Calu3 (cell line): ENCODE measurements at regions not wholly inside any gene's neighbourhood (a gene's known extent, or its start where the extent isn't known, plus 50 kb on each side); places are given as distances from the start of the nearest gene placed in this dataset.

Experiments used
- BruUV-seq: library from RNA; stranded (reverse); fragments of 400-500 nt; replicated peaks from 2 replicates; lab custom pipeline; 2021; lab: Mats Ljungman, UMichigan
- CTCF ChIA-PET: fragments of 300-600 bp; sonication (Branson Sonifier 250); formaldehyde crosslinking; loops from one replicate; lab custom pipeline; 2022; ENCODE audit warnings: antibody characterized with exemption; lab: Charles Lee
- DNase-seq: peaks from one replicate; pipeline ENCODE4 v3.0.0; 2022
- H3K27ac Mint-ChIP-seq: one replicate; pipeline ENCODE4 v1.8.0; 2022; ENCODE audit warnings: mixed read lengths; ENCODE audit not compliant: unreplicated experiment
- H3K27me3 Mint-ChIP-seq: one replicate; pipeline ENCODE4 v1.8.0; 2022; ENCODE audit warnings: mixed read lengths; ENCODE audit not compliant: unreplicated experiment
- H3K36me3 Mint-ChIP-seq: one replicate; pipeline ENCODE4 v1.8.0; 2022; ENCODE audit warnings: mild to moderate bottlenecking, moderate library complexity, mixed read lengths; ENCODE audit not compliant: insufficient read depth, unreplicated experiment
- H3K4me1 Mint-ChIP-seq: one replicate; pipeline ENCODE4 v1.8.0; 2022; ENCODE audit warnings: mild to moderate bottlenecking, low read depth, mixed read lengths; ENCODE audit not compliant: unreplicated experiment
- H3K4me3 Mint-ChIP-seq: one replicate; pipeline ENCODE4 v1.8.0; 2022; ENCODE audit warnings: mild to moderate bottlenecking, low read depth, moderate library complexity, mixed read lengths; ENCODE audit not compliant: unreplicated experiment
- H3K9me3 Mint-ChIP-seq: one replicate; pipeline ENCODE4 v1.8.0; 2022; ENCODE audit warnings: low read depth, mixed read lengths; ENCODE audit not compliant: unreplicated experiment
- intact Hi-C: fragments of 100-400 bp; cut with micrococcal nuclease; formaldehyde crosslinking; loops from one replicate; pipeline ENCODE4 v1.10.0; 2022; ENCODE audit not compliant: unreplicated experiment
- TF ChIP-seq, protein P1 (sequence below): fragments of 200-600 bp; IDR thresholded peaks from one replicate; pipeline ENCODE4 v1.8.0; 2022; ENCODE audit warnings: antibody characterized with exemption; ENCODE audit not compliant: unreplicated experiment

DNA sequence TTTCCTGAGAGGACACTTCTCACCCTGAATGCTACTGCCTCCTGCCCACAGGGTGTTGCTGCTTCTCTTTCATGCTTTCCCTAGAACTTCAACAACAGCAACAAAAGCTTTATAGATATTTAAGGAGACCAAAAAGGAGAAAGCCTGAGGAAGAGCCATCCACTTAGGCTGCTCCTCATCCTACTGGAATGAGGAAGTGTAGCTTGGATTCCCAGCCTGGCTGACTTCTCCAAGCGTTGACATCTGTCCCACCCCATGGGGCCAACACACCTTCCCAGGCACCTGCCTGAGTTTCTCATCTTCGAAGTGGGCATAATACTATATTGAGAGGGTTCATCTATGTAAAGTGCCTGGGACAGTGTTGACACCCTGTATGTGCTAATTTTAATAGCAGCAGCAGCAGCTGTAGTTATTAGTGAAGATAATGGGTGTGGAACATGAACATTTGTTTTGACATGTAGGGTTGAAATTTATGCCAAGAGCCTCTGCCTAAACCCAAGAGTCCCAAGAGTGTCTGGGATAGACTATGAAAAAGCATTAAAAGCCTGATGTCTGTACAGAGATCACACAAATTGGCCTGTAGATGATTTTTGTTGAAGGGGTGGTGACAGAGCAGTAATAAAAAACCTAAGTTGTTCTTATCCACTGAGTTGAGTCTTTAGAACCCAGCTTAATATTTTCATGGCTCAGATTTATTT is 96.5 kb upstream of the PIAS1 start:
- intact Hi-C loops: no loop called here

DNA sequence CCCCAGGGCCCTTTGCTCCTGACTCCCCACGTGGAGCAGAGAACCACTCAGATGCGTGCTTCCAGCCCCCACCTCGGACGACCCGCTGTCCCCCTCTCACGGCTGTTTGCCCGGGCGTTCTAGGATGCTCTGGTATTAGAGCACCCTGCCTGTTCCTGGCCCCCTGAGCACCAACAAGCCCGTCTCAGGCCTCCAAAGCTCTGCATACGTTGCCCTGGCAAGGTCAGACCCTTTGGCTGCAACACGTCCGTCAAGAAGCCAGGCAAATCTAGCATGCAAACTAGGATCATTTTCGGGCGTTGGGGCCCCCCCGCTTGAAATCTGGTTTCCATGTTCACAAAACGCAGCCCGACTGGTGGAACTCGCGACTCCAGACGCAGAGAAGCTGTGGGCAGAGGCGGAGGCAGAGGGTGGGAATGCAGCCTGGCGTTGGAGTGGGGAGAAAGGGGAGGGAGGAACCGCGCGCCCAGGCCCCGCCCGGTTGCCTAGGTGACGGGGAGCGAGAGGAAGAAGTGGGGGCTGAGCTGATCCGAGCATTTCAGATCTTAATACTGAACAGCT is 86.2 kb upstream of the PIAS1 start:
- H3K27me3 Mint-ChIP-seq: no peaks in the 10 kb centered on the region
- TF ChIP-seq, protein P1, sequence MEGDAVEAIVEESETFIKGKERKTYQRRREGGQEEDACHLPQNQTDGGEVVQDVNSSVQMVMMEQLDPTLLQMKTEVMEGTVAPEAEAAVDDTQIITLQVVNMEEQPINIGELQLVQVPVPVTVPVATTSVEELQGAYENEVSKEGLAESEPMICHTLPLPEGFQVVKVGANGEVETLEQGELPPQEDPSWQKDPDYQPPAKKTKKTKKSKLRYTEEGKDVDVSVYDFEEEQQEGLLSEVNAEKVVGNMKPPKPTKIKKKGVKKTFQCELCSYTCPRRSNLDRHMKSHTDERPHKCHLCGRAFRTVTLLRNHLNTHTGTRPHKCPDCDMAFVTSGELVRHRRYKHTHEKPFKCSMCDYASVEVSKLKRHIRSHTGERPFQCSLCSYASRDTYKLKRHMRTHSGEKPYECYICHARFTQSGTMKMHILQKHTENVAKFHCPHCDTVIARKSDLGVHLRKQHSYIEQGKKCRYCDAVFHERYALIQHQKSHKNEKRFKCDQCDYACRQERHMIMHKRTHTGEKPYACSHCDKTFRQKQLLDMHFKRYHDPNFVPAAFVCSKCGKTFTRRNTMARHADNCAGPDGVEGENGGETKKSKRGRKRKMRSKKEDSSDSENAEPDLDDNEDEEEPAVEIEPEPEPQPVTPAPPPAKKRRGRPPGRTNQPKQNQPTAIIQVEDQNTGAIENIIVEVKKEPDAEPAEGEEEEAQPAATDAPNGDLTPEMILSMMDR: no peak
- no peaks in the 10 kb centered on the region for H3K9me3 Mint-ChIP-seq
- no TSS peak for BruUV-seq
- H3K4me3 Mint-ChIP-seq: peak overlapping the region; percentile 51
- H3K27ac Mint-ChIP-seq: no peak overlapping the region
- intact Hi-C loops: loop anchor here (10.0 kb wide), 1 partner anchor 103 kb away; no protein-coding TSS in a partner anchor
- H3K4me1 Mint-ChIP-seq: peaks cover 21% of the 10 kb centered on the region
- DNase-seq: peak; percentile 71
- no peaks in the 10 kb centered on the region for H3K36me3 Mint-ChIP-seq
- CTCF ChIA-PET: interaction anchor here (1.0 kb wide), 1 partner anchor 105 kb away, joined by 3 read pairs; no protein-coding TSS in a partner anchor

More for the DNA sequence above, 96.5 kb upstream of the PIAS1 start:
- Mint-ChIP-seq H3K9me3 (peaks cover 2% of the 10 kb centered on the region), H3K36me3 (peaks cover 5% of the 10 kb centered on the region), H3K27ac (no peak overlapping the region), H3K4me1 (peaks cover 13% of the 10 kb centered on the region), H3K4me3 (no peak overlapping the region), H3K27me3 (no peaks in the 10 kb centered on the region)
- TF ChIP-seq, protein P1: no peak
- DNase-seq: no peak
- BruUV-seq: no TSS peak
- CTCF ChIA-PET: no interaction called here

DNA sequence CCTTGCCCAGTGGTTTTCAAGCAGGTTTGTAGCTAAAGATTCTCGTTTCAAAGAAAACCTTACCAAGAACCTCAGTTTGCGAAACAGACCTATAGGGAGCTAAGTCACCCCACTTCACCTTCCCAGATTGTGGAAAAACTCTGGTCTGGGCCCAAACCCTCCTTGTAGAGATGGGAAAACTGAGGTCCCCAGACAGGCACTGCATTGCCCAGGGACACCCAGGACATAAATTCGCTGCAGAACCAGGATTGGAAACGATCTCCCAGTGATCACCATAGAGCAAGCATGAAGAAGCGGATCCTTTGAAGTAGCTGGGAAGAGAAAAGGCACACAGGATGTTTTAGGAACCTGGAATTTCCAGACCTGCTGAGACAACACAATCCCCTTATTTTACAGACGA is 85.6 kb upstream of the PIAS1 start:
- no peak overlapping the region for H3K27ac Mint-ChIP-seq
- peak overlapping the region; percentile 51 for H3K4me3 Mint-ChIP-seq
- intact Hi-C loops: loop anchor here (10.0 kb wide), 1 partner anchor 104 kb away; no protein-coding TSS in a partner anchor
- DNase-seq: no peak
- no peaks in the 10 kb centered on the region for H3K9me3 Mint-ChIP-seq
- no TSS peak for BruUV-seq
- no peaks in the 10 kb centered on the region for H3K27me3 Mint-ChIP-seq
- TF ChIP-seq, protein P1: no peak
- no peaks in the 10 kb centered on the region for H3K36me3 Mint-ChIP-seq
- CTCF ChIA-PET: interaction anchor here (0.5 to 1.0 kb wide), 2 partner anchors 70 to 105 kb away, joined by 3 read pairs; no protein-coding TSS in a partner anchor
- peaks cover 15% of the 10 kb centered on the region for H3K4me1 Mint-ChIP-seq

DNA sequence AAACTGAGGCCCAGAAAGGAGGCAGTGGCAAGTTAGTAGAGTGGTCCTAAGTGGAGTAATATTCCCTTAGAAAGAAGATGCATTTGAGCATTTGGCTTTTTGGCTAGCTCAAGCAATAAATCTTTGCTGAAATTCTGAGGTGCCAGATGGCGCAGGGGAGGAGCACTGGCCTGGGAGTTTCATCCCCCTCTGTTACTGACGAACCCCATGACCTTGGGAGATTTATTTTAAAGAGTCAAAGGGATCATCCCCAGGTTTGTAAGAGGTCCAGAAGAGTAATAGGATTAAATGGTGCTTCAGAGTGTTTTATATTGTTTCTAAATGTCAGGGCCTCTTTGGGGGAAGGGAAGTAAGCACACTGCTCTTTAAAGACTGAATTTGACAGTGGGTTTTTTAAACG is 85.1 kb upstream of the PIAS1 start:
- Mint-ChIP-seq H3K36me3 (no peaks in the 10 kb centered on the region), H3K27me3 (no peaks in the 10 kb centered on the region)
- CTCF ChIA-PET: interaction anchor here (0.5 kb wide), 1 partner anchor 70 kb away, joined by 3 read pairs; no protein-coding TSS in a partner anchor

More for the DNA sequence above, 85.1 kb upstream of the PIAS1 start:
- Mint-ChIP-seq H3K9me3 (no peaks in the 10 kb centered on the region), H3K4me3 (no peak overlapping the region), H3K27ac (no peak overlapping the region), H3K4me1 (peaks cover 14% of the 10 kb centered on the region)
- DNase-seq: no peak
- TF ChIP-seq, protein P1: no peak
- intact Hi-C loops: loop anchor here (10.0 kb wide), 1 partner anchor 104 kb away; no protein-coding TSS in a partner anchor
- BruUV-seq: no TSS peak
